H1 (cell line): ENCODE measurements at regions not wholly inside any gene's neighbourhood (a gene's known extent, or its start where the extent isn't known, plus 50 kb on each side); places are given as distances from the start of the nearest gene placed in this dataset.

Source experiments
- CTCF ChIA-PET: fragments of 300-600 bp; sonication (Branson Sonifier 250); formaldehyde crosslinking; loops from one replicate; lab custom pipeline; 2021; ENCODE audit not compliant: partially characterized antibody; lab: Charles Lee
- POLR2A ChIA-PET: fragments of 300-600 bp; sonication (Branson Sonifier 250); formaldehyde crosslinking; loops from one replicate; lab custom pipeline; 2021; ENCODE audit warnings: inconsistent platforms; ENCODE audit not compliant: partially characterized antibody; lab: Charles Lee
- DNase-seq, 2 experiments: peaks; one replicate each; pipeline versions ENCODE4 v3.0.0 to v3.0.0-alpha.2; 2010 to 2022; ENCODE audit warnings: low spot score in 2 of 2, low read depth in 1 of 2, mixed read lengths in 1 of 2
- FAIRE-seq: peaks from 2 replicates; lab custom pipeline; 2011; peaks lifted over from hg19 to GRCh38; lab: Jason Lieb, UNC
- H2AFZ ChIP-seq: 2 replicates; pipeline ENCODE4 v1.8.1; 2012; ENCODE audit warnings: low read length, inconsistent platforms
- H2AK5ac ChIP-seq: 2 replicates; pipeline ENCODE4 v1.6.1; 2013; ENCODE audit warnings: low read depth, low read length
- H2BK120ac ChIP-seq: replicated peaks from 2 replicates; pipeline ENCODE3; 2013; ENCODE audit warnings: low read depth, low read length, inconsistent platforms
- H2BK12ac ChIP-seq: 2 replicates; pipeline ENCODE4 v1.6.1; 2013; ENCODE audit warnings: low read depth, low read length
- H2BK15ac ChIP-seq: 2 replicates; pipeline ENCODE4 v1.6.1; 2013; ENCODE audit warnings: low read length
- H2BK20ac ChIP-seq: 2 replicates; pipeline ENCODE4 v1.6.1; 2013; ENCODE audit warnings: low read length
- H2BK5ac ChIP-seq: 2 replicates; pipeline ENCODE4 v1.6.1; 2013; ENCODE audit warnings: low read depth, low read length
- H3K14ac ChIP-seq: 2 replicates; pipeline ENCODE4 v1.6.1; 2013; ENCODE audit warnings: inconsistent platforms; ENCODE audit not compliant: insufficient read length
- H3K18ac ChIP-seq: 2 replicates; pipeline ENCODE4 v1.6.1; 2013; ENCODE audit warnings: low read length; ENCODE audit errors: extremely low read depth
- H3K23ac ChIP-seq: 2 replicates; pipeline ENCODE4 v1.6.1; 2013; ENCODE audit warnings: inconsistent platforms; ENCODE audit not compliant: insufficient read length
- H3K23me2 ChIP-seq: 2 replicates; pipeline ENCODE4 v1.6.1; 2013; ENCODE audit warnings: low read depth, low read length
- H3K27ac ChIP-seq: 2 replicates; pipeline ENCODE4 v1.6.1; 2011; ENCODE audit warnings: low read depth, low read length, inconsistent platforms
- H3K27me3 ChIP-seq, 4 experiments: replicated peaks in 1 of 4; 1 replicate in 1 of 4; 2 replicates in 3 of 4; pipeline versions ENCODE4 v1.6.1 to v1.8.1; 2011 to 2013; ENCODE audit warnings: low read length in 3 of 4, mild to moderate bottlenecking in 3 of 4, inconsistent platforms in 2 of 4, mixed read lengths in 2 of 4, moderate library complexity in 1 of 4; ENCODE audit not compliant: control insufficient read depth in 3 of 4, insufficient read depth in 3 of 4; ENCODE audit errors: extremely low read depth in 1 of 4
- H3K36me3 ChIP-seq, 4 experiments: 2 replicates each; pipeline versions ENCODE4 v1.6.1 to v1.8.1; 2011 to 2013; ENCODE audit warnings: mild to moderate bottlenecking in 4 of 4, low read length in 3 of 4, moderate library complexity in 2 of 4, control low read depth in 1 of 4, inconsistent platforms in 1 of 4; ENCODE audit not compliant: insufficient read depth in 4 of 4, control insufficient read depth in 2 of 4
- H3K4ac ChIP-seq: replicated peaks from 2 replicates; pipeline ENCODE3; 2013; ENCODE audit warnings: low read length, low read depth, mixed read lengths, inconsistent platforms; ENCODE audit not compliant: insufficient read length
- H3K4me1 ChIP-seq, 4 experiments: replicated peaks in 1 of 4; 1 replicate in 1 of 4; 2 replicates in 3 of 4; pipeline versions ENCODE4 v1.6.1 to v1.8.1; 2011 to 2013; ENCODE audit warnings: low read length in 3 of 4, inconsistent platforms in 2 of 4, mixed read lengths in 1 of 4; ENCODE audit not compliant: insufficient read depth in 4 of 4, control insufficient read depth in 3 of 4
- H3K4me2 ChIP-seq, 2 experiments: 2 replicates each; pipeline versions ENCODE4 v1.6.1 to v1.8.1; 2011 to 2013; ENCODE audit warnings: low read depth in 2 of 2, low read length in 2 of 2, control low read depth in 1 of 2, inconsistent platforms in 1 of 2, mild to moderate bottlenecking in 1 of 2; ENCODE audit not compliant: insufficient read depth in 1 of 2
- H3K4me3 ChIP-seq, 4 experiments: fragments of 200-600, 300-600 bp in 1 of 4; sonication (generic), shearing (Covaris generic), sonication (Bioruptor Twin) in 1 of 4; 2 replicates each; pipeline versions ENCODE4 v1.5.1 to v1.8.1; 2011 to 2016; ENCODE audit warnings: low read length in 4 of 4, low read depth in 3 of 4, control low read depth in 2 of 4, inconsistent platforms in 2 of 4, mild to moderate bottlenecking in 2 of 4, mixed read lengths in 1 of 4, moderate library complexity in 1 of 4; ENCODE audit not compliant: insufficient read depth in 2 of 4; ENCODE audit errors: extremely low read depth in 1 of 4
- H3K56ac ChIP-seq: replicated peaks from 2 replicates; pipeline ENCODE3; 2013; ENCODE audit warnings: low read depth, mild to moderate bottlenecking, mixed read lengths, low read length, inconsistent platforms; ENCODE audit not compliant: insufficient read length
- H3K79me1 ChIP-seq: 2 replicates; pipeline ENCODE4 v1.6.1; 2013; ENCODE audit warnings: low read depth, low read length, control low read depth
- H3K79me2 ChIP-seq, 2 experiments: 2 replicates each; pipeline versions ENCODE4 v1.6.1 to v1.8.1; 2012 to 2013; ENCODE audit warnings: low read length in 2 of 2, mild to moderate bottlenecking in 2 of 2, inconsistent platforms in 1 of 2; ENCODE audit not compliant: insufficient read depth in 2 of 2, control insufficient read depth in 1 of 2
- H3K9ac ChIP-seq, 4 experiments: replicated peaks in 1 of 4; 1 replicate in 1 of 4; 2 replicates in 3 of 4; pipeline versions ENCODE4 v1.6.1 to v1.8.1; 2011 to 2013; ENCODE audit warnings: low read depth in 3 of 4, low read length in 3 of 4, control low read depth in 2 of 4, mild to moderate bottlenecking in 2 of 4, moderate library complexity in 2 of 4, inconsistent platforms in 1 of 4; ENCODE audit errors: extremely low read depth in 1 of 4
- H3K9me3 ChIP-seq, 2 experiments: 2 replicates each; pipeline versions ENCODE4 v1.6.1 to v1.8.1; 2012 to 2013; ENCODE audit warnings: mild to moderate bottlenecking in 2 of 2, moderate library complexity in 2 of 2, control low read depth in 1 of 2, inconsistent platforms in 1 of 2, low read depth in 1 of 2, low read length in 1 of 2, mixed read lengths in 1 of 2; ENCODE audit not compliant: insufficient read depth in 2 of 2
- H4K20me1 ChIP-seq, 2 experiments: replicated peaks in 1 of 2; 2 replicates each; pipeline versions ENCODE3 to v1.8.1; 2011 to 2013; ENCODE audit warnings: inconsistent platforms in 2 of 2, low read length in 2 of 2, mild to moderate bottlenecking in 1 of 2; ENCODE audit not compliant: insufficient read depth in 2 of 2, control insufficient read depth in 1 of 2
- H4K5ac ChIP-seq: 2 replicates; pipeline ENCODE4 v1.6.1; 2013; ENCODE audit warnings: low read length, low read depth, mixed read lengths, inconsistent platforms; ENCODE audit not compliant: insufficient read length
- H4K8ac ChIP-seq: 2 replicates; pipeline ENCODE4 v1.8.0; 2013; ENCODE audit warnings: mild to moderate bottlenecking, moderate library complexity, low read length, inconsistent platforms; ENCODE audit not compliant: insufficient read depth; ENCODE audit errors: extremely low read depth
- H4K91ac ChIP-seq: replicated peaks from 2 replicates; pipeline ENCODE3; 2013; ENCODE audit warnings: low read length, mixed read lengths, inconsistent platforms; ENCODE audit not compliant: insufficient read length
- BCL11A ChIP-seq, 2 experiments: IDR thresholded peaks; one replicate each; pipeline ENCODE4 v1.6.1; 2011; ENCODE audit warnings: low read depth in 2 of 2, low read length in 2 of 2, mild to moderate bottlenecking in 2 of 2
- CEBPB ChIP-seq: IDR thresholded peaks from 2 replicates; pipeline ENCODE4 v1.6.1; 2012; ENCODE audit warnings: low read depth, low read length
- CTBP2 ChIP-seq: IDR thresholded peaks from 2 replicates; pipeline ENCODE4 v1.7.0; 2011; ENCODE audit warnings: borderline replicate concordance, mild to moderate bottlenecking, moderate library complexity, mixed read lengths, low read length; ENCODE audit not compliant: insufficient read depth, insufficient read length
- RAD21 ChIP-seq, 2 experiments: IDR thresholded peaks in 1 of 2; conservative IDR thresholded peaks in 1 of 2; 2 replicates each; pipeline ENCODE4 v1.6.1; 2011; ENCODE audit warnings: low read depth in 2 of 2, low read length in 2 of 2, improper control_type of control experiment in 1 of 2, inconsistent platforms in 1 of 2, mild to moderate bottlenecking in 1 of 2, moderate library complexity in 1 of 2
- SP1 ChIP-seq: IDR thresholded peaks from 2 replicates; pipeline ENCODE4 v1.6.1; 2011; ENCODE audit warnings: low read depth, low read length
- YY1 ChIP-seq: IDR thresholded peaks from 2 replicates; pipeline ENCODE4 v1.6.1; 2011; ENCODE audit warnings: low read depth, mild to moderate bottlenecking, low read length
- WGBS, 2 experiments: shearing (Covaris generic) in 1 of 2; methylation state at CpG; one replicate each; pipeline versions ENCODE4 v1.1.6 to v1.1.7; 2013 to 2015; ENCODE audit warnings: low lambda C conversion rate in 2 of 2, mixed read lengths in 2 of 2, inconsistent platforms in 1 of 2, low coverage in 1 of 2, missing lambda C conversion rate in 1 of 2; ENCODE audit not compliant: insufficient replicate concordance in 2 of 2, insufficient coverage in 1 of 2, insufficient read length in 1 of 2; ENCODE audit errors: extremely low coverage in 1 of 2, missing lambda C conversion rate in 1 of 2; 5-methylcytosine and 5-hydroxymethylcytosine counted together

DNA sequence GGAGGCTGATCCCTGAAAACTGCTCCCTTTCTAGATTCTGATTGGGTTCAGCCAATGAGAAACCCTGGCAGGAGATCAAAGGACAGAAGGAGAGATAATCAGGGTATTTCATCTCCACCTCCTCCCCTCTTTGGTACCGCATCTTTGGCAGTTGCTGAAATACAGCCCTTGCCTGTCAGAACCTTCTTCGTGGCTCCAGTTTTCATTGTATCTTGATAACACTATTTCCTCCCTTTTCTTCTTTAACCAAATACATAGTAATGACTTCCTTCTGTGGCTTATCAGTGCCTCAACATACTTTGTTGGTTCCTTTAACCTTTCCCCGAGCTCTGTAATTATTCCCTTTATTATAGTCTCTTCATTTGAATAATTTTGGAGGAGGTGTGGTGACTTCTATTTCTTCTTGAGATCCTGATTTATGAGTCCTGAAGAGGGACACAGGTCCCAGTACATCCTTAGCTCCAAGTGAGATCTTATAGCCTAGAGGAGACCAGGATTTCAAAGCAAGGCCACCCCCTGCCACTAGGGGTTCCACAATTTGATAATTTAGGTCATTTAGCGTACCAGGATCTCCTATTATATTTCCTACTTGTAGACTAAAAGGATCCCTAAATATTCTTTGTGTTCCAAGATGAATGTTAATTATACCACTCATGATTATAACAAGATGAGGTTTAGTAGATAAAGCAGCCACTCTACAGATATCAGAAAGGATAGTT lies 98.0 kb downstream of the EDNRB start:
- H3K18ac ChIP-seq: no peak overlapping the region
- no peak overlapping the region for H4K5ac ChIP-seq
- no peak overlapping the region for H2BK12ac ChIP-seq
- H3K9ac ChIP-seq: no peak overlapping the region
- FAIRE-seq: no peak
- H3K56ac ChIP-seq: no peak overlapping the region
- no peak overlapping the region for H2BK15ac ChIP-seq
- ChIA-PET POLR2A (no interaction called here), CTCF (interaction anchor here (0.7 to 2.2 kb wide), 8 partner anchors 8 to 97 kb away, joined by 3 to 18 read pairs (median 4); no protein-coding TSS in a partner anchor)
- H3K9me3 ChIP-seq: no peaks in the 10 kb centered on the region
- no peak for DNase-seq
- no peaks in the 10 kb centered on the region for H3K23me2 ChIP-seq
- no peaks in the 10 kb centered on the region for H3K4me1 ChIP-seq
- H3K79me1 ChIP-seq: no peaks in the 10 kb centered on the region
- no peak overlapping the region for H3K14ac ChIP-seq
- no peak overlapping the region for H4K8ac ChIP-seq
- no peak overlapping the region for H2AFZ ChIP-seq
- H2BK120ac ChIP-seq: no peak overlapping the region
- H3K4ac ChIP-seq: no peak overlapping the region
- H3K4me2 ChIP-seq: no peak overlapping the region
- no peaks in the 10 kb centered on the region for H3K27me3 ChIP-seq
- no peak overlapping the region for H2AK5ac ChIP-seq
- no peak overlapping the region for H3K4me3 ChIP-seq
- H2BK5ac ChIP-seq: no peak overlapping the region
- WGBS, 2 experiments: 94% methylated on average over 4 of the region's 4 CpGs; no CpG with 5 or more reads in 1 of the 2 experiments
- no peak overlapping the region for H3K23ac ChIP-seq
- H3K36me3 ChIP-seq: no peaks in the 10 kb centered on the region
- no peaks in the 10 kb centered on the region for H3K79me2 ChIP-seq
- no peak overlapping the region for H3K27ac ChIP-seq
- no peak overlapping the region for H2BK20ac ChIP-seq
- H4K20me1 ChIP-seq: no peaks in the 10 kb centered on the region
- no peak overlapping the region for H4K91ac ChIP-seq
- TF ChIP-seq RAD21 (IDR thresholded peaks at IDR 0.05 in 1 of 2, conservative IDR thresholded peaks at IDR 0.05 in 1 of 2; ENCODE audit: low read depth in 2 of 2, low read length in 2 of 2) (peak; percentile 8 to 9; a peak in 1 of 4 replicates), BCL11A (IDR thresholded peaks at IDR 0.05; ENCODE audit: low read depth in 2 of 2, low read length in 2 of 2) (no peak), YY1 (no peak), CTBP2 (no peak), SP1 (no peak), CEBPB (no peak)
